Cerebellar cortex (tissue), 1 donor: ENCODE measurements at regions not wholly inside any gene's neighbourhood (a gene's known extent, or its start where the extent isn't known, plus 50 kb on each side); places are given as distances from the start of the nearest gene placed in this dataset.
"Not testable (repeated sequence)": the region's sequence is repeated elsewhere in the genome, so short reads cannot be mapped to it uniquely, and the experiment has no call there.

ENCODE experiments used
- DNase-seq: peaks from one replicate; pipeline ENCODE4 v3.0.0-alpha.2; 2015; ENCODE audit warnings: low spot score

- no peak for DNase-seq
These were observed 88.4 kb upstream of the MPP7 start for GRCh38 chr10:28391283-28391682.

GRCh38 chr10:28393956-28394568, 91.2 kb upstream of the MPP7 start:
- DNase-seq, result peak; percentile 72

- no peak for DNase-seq
These were observed 93.5 kb upstream of the MPP7 start for GRCh38 chr10:28396331-28396730.

GRCh38 chr10:28397229-28397628, 94.4 kb upstream of the MPP7 start:
- DNase-seq, result no peak

- no peak for DNase-seq
These were observed 97.3 kb upstream of the MPP7 start for GRCh38 chr10:28400176-28400575.

GRCh38 chr10:28400681-28401080, 97.8 kb upstream of the MPP7 start:
- DNase-seq, result no peak

- not testable (repeated sequence) for DNase-seq
These were observed 99.8 kb upstream of the MPP7 start for GRCh38 chr10:28402611-28403073.

- DNase-seq, result no peak
These were observed 100.2 kb upstream of the MPP7 start for GRCh38 chr10:28403090-28403489.

- DNase-seq, result no peak
These were observed 105.4 kb upstream of the MPP7 start for GRCh38 chr10:28408237-28408777.

GRCh38 chr10:28410420-28411135, 107.7 kb upstream of the MPP7 start:
- DNase-seq, result peak; percentile 12

- DNase-seq, result no peak
These were observed 108.2 kb upstream of the MPP7 start for GRCh38 chr10:28411136-28411460.

GRCh38 chr10:28411648-28412047, 108.8 kb upstream of the MPP7 start:
- no peak for DNase-seq

- no peak for DNase-seq
These were observed 114.8 kb upstream of the WAC start for GRCh38 chr10:28418069-28418468.

- DNase-seq, result no peak
These were observed 107.5 kb upstream of the WAC start for GRCh38 chr10:28425422-28425821.

GRCh38 chr10:28426392-28427159, 106.3 kb upstream of the WAC start:
- no peak for DNase-seq

- DNase-seq, result no peak
These were observed 105.5 kb upstream of the WAC start for GRCh38 chr10:28427376-28427775.

GRCh38 chr10:28429045-28429444, 103.9 kb upstream of the WAC start:
- DNase-seq, result no peak

- DNase-seq, result peak; percentile 15
These were observed 103.2 kb upstream of the WAC start for GRCh38 chr10:28429573-28430216.

GRCh38 chr10:28431139-28431538, 101.8 kb upstream of the WAC start:
- no peak for DNase-seq

GRCh38 chr10:28432210-28432676, 100.7 kb upstream of the WAC start:
- peak; percentile 90 for DNase-seq

- DNase-seq, result no peak
These were observed 98.9 kb upstream of the WAC start for GRCh38 chr10:28434063-28434462.

- peak; percentile 15 for DNase-seq
These were observed 90.5 kb upstream of the WAC start for GRCh38 chr10:28442403-28442802.
